IPS-18a (cell line): ENCODE measurements at regions not wholly inside any gene's neighbourhood (a gene's known extent, or its start where the extent isn't known, plus 50 kb on each side); places are given as distances from the start of the nearest gene placed in this dataset.

Experiments
- H3K27ac ChIP-seq: one replicate; pipeline ENCODE4 v1.5.1; 2013; ENCODE audit warnings: low read length
- H3K27me3 ChIP-seq: one replicate; pipeline ENCODE4 v1.6.1; 2013; ENCODE audit warnings: mild to moderate bottlenecking, low read length; ENCODE audit not compliant: control insufficient read depth, insufficient read depth
- H3K36me3 ChIP-seq: one replicate; pipeline ENCODE4 v1.6.1; 2013; ENCODE audit warnings: low read depth, low read length; ENCODE audit not compliant: control insufficient read depth
- H3K4me1 ChIP-seq: one replicate; pipeline ENCODE4 v1.6.1; 2013; ENCODE audit warnings: low read depth, low read length; ENCODE audit not compliant: control insufficient read depth
- H3K4me3 ChIP-seq: one replicate; pipeline ENCODE4 v1.5.1; 2013; ENCODE audit warnings: low read length
- H3K9ac ChIP-seq: one replicate; pipeline ENCODE4 v1.6.1; 2013; ENCODE audit warnings: mild to moderate bottlenecking, low read length, moderate library complexity
- H3K9me3 ChIP-seq: one replicate; pipeline ENCODE4 v1.6.1; 2013; ENCODE audit warnings: low read depth, low read length; ENCODE audit not compliant: control insufficient read depth

DNA sequence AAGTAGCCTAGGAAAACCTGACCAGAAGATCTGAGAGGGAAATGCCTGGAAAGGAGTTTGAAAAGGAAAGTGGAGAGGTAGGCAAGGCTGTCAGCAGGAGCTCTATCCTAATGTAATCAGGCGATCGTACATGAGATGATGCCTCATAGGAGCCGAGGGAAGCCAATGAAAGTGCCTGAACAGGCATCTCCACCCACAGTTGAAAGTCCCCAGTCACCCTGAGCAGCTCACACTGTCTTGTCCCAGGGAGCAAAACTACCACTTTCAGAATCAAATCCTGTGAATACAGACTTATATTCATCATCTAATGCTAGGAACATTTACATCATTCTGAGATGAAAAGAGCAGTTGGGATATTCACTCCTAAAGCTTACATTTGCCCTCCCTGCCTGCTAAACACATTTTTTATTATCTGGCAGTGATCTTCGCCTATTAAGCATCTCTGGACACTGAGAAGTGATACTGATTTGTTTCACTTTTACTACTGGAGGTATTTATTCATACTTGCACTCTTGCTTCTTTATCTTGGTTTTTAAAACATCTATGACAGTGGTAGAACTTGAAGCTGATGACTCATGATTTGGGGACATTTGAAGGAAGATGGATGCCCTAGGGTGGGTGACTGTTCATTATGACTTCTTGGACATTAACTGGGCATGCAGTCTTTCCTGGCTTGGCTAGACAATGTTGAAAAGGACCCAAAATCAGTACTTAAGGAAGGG, 221.6 kb downstream of the SEC16B start:
- H3K36me3 ChIP-seq = no peaks in the 10 kb centered on the region
- no peak overlapping the region for H3K4me3 ChIP-seq
- H3K9ac ChIP-seq = no peak overlapping the region
- no peak overlapping the region for H3K27ac ChIP-seq
- H3K4me1 ChIP-seq = no peaks in the 10 kb centered on the region
- H3K9me3 ChIP-seq = no peaks in the 10 kb centered on the region
- H3K27me3 ChIP-seq = no peaks in the 10 kb centered on the region

DNA sequence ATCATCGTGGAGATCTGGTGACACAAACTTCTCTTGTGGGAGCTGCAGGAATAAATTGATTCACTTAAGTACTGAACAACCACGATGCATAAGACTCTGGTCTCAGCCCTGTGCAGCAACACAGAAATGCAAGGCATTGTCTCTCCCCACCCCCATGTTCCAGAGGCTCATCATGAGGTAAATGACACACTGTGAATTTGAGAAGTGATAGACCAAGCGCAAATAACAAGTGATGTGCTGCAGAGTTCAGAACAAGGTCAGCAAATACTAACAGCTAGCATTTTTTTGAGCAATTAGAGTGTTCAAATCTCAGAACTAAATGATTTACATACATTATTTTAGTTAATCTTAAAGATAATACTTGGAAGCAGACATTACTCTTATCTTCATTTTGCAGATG, 223.7 kb downstream of the SEC16B start:
- no peak overlapping the region for H3K27ac ChIP-seq
- no peaks in the 10 kb centered on the region for H3K9me3 ChIP-seq
- no peaks in the 10 kb centered on the region for H3K4me1 ChIP-seq
- no peaks in the 10 kb centered on the region for H3K27me3 ChIP-seq
- H3K9ac ChIP-seq = no peak overlapping the region
- H3K36me3 ChIP-seq = no peaks in the 10 kb centered on the region
- no peak overlapping the region for H3K4me3 ChIP-seq

DNA sequence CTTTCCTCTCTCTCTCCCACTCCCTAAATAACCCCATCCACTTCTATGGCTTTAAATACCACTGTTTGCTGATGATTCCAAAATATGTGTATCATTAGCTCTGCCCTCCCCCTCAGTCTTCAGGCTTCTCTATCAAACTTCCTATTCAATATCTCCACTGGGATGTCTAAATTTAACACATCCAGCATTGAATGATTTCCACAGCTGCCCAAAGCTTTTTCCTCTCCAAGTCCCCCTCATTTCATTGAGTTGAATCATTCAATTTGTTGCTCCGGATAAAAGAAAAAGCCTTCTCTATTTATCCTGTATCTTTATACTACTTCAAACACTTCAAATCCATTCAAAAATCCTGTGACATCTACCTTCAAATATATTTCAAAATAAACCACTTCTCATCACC, 225.0 kb downstream of the SEC16B start:
- no peaks in the 10 kb centered on the region for H3K9me3 ChIP-seq
- no peak overlapping the region for H3K27ac ChIP-seq
- H3K36me3 ChIP-seq = no peaks in the 10 kb centered on the region
- no peaks in the 10 kb centered on the region for H3K27me3 ChIP-seq
- H3K4me1 ChIP-seq = no peaks in the 10 kb centered on the region
- no peak overlapping the region for H3K9ac ChIP-seq
- no peak overlapping the region for H3K4me3 ChIP-seq

DNA sequence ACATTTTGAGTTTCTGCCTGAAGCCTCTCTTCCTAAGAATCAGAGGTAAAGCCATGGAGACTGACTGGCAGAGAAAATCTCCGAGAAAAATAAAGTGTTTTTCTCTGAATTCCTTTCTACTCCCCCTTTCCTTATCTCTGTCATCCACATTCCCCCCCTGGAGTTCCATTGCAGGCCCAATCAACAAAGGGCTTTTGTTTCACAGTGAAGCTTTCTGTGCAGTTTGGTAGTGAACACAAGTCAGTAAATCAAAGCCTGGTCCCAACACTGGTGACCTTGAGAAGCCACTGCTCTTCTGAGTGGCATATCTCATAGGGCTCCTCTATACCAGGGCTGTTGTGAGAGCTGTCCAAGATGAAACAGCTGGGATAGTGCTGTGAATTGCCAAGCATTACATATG, 228.4 kb downstream of the SEC16B start:
- Histone ChIP-seq H3K9ac (no peak overlapping the region), H3K4me1 (no peaks in the 10 kb centered on the region), H3K27me3 (no peaks in the 10 kb centered on the region), H3K4me3 (no peak overlapping the region), H3K27ac (no peak overlapping the region), H3K9me3 (no peaks in the 10 kb centered on the region), H3K36me3 (no peaks in the 10 kb centered on the region)

DNA sequence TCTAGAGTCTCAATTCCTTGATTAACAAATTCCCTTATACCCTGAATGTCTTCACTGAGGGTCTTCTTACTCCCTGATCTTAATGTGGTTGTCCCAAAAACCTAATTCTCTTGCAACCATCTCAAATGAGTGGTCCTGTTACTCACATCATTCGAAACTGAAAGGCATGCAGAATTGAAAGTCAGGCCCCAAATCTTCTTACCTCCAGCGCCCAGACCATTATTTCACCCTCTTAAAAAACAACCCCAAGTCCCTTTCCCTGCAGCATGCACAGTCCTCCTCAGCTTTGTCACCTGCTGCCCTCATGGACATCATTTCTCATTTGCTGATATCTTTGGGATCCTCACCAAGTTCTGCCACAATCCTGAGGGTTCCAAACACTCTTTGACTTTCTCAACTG, 230.1 kb downstream of the SEC16B start:
- Histone ChIP-seq H3K36me3 (no peaks in the 10 kb centered on the region), H3K4me1 (no peaks in the 10 kb centered on the region), H3K9me3 (no peaks in the 10 kb centered on the region), H3K4me3 (no peak overlapping the region), H3K27me3 (no peaks in the 10 kb centered on the region), H3K9ac (no peak overlapping the region), H3K27ac (no peak overlapping the region)

DNA sequence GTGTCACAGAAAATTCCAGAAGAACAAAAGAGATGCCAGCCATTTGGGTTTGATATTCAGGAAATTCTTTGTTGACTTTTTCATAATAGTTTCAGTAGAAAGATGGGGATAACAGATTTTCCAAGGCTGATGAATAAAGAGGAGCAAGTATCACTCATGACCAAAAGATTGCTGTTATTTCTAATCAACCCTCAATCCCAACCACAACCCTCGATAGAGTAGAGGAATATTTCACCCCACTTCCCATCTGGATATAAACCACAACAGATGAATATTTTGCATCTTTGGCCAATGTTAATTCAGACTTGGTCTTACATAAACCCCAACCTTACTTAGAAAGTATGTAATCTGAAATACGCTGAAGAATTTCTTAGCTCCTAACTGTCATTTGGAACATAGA, 232.4 kb downstream of the SEC16B start:
- Histone ChIP-seq H3K27ac (no peak overlapping the region), H3K36me3 (no peaks in the 10 kb centered on the region), H3K4me1 (no peaks in the 10 kb centered on the region), H3K9ac (no peak overlapping the region), H3K27me3 (no peaks in the 10 kb centered on the region), H3K9me3 (no peaks in the 10 kb centered on the region), H3K4me3 (no peak overlapping the region)

DNA sequence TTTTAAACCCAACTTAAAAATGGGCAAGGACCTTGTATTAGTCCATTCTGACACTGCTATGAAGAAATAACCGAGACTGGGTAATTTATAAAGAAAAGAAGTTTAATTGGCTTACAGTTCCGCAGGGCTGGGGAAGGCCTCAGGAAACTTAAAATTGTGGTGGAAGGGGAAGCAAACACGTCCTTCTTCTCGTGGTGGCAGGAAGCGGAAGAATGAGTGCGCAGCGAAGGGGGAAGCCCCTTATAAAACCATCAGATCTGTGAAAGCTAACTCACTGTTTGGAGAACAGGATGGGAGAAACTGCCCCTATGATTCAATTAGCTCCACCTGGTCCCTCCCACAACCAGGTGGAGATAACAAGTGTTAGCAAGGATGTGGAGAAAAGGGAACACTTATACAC, 237.7 kb downstream of the SEC16B start:
- Histone ChIP-seq H3K9me3 (no peaks in the 10 kb centered on the region), H3K36me3 (no peaks in the 10 kb centered on the region), H3K27ac (no peak overlapping the region), H3K27me3 (no peaks in the 10 kb centered on the region), H3K9ac (no peak overlapping the region), H3K4me3 (no peak overlapping the region), H3K4me1 (no peaks in the 10 kb centered on the region)

DNA sequence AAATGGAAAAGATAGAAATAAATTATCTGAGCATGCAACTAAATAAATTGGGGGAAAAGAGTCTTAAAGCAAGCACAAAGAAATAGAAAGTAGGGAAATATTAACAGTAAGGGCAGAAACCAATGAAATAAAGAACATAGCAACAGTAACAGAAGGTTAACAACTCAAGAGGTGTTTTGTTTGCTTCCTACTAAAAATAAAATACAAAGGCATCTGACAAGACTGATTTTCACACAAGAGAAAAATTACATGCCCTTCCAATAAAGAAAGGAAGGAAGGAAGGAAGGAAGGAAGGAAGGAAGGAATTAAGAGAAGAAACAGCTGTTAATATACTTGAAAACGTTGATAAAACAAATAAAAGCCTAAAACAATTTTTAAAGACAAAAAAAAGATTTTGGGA, 240.2 kb downstream of the SEC16B start:
- Histone ChIP-seq H3K9ac (no peak overlapping the region), H3K27ac (no peak overlapping the region), H3K27me3 (no peaks in the 10 kb centered on the region), H3K4me3 (no peak overlapping the region), H3K36me3 (no peaks in the 10 kb centered on the region), H3K9me3 (no peaks in the 10 kb centered on the region), H3K4me1 (no peaks in the 10 kb centered on the region)

DNA sequence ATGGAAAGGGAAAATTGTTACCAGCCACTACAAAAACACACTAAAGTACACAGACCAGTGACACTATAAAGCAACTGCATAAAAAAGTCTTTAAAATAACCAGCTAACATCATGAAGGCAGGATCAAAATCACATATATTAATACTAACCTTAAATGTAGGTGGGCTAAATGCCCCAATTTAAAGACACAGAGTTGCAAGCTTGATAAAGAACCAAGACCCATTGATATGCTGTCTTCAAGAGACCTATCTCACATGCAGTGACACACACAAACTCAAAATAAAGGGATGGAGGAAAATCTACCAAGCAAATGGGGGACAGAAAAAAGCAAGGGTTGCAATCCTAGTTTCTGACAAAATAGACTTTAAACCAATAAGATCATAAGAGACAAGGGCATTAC, 246.3 kb downstream of the SEC16B start:
- no peaks in the 10 kb centered on the region for H3K36me3 ChIP-seq
- H3K27me3 ChIP-seq = no peaks in the 10 kb centered on the region
- no peak overlapping the region for H3K9ac ChIP-seq
- H3K9me3 ChIP-seq = no peaks in the 10 kb centered on the region
- no peak overlapping the region for H3K27ac ChIP-seq
- no peak overlapping the region for H3K4me3 ChIP-seq
- no peaks in the 10 kb centered on the region for H3K4me1 ChIP-seq

DNA sequence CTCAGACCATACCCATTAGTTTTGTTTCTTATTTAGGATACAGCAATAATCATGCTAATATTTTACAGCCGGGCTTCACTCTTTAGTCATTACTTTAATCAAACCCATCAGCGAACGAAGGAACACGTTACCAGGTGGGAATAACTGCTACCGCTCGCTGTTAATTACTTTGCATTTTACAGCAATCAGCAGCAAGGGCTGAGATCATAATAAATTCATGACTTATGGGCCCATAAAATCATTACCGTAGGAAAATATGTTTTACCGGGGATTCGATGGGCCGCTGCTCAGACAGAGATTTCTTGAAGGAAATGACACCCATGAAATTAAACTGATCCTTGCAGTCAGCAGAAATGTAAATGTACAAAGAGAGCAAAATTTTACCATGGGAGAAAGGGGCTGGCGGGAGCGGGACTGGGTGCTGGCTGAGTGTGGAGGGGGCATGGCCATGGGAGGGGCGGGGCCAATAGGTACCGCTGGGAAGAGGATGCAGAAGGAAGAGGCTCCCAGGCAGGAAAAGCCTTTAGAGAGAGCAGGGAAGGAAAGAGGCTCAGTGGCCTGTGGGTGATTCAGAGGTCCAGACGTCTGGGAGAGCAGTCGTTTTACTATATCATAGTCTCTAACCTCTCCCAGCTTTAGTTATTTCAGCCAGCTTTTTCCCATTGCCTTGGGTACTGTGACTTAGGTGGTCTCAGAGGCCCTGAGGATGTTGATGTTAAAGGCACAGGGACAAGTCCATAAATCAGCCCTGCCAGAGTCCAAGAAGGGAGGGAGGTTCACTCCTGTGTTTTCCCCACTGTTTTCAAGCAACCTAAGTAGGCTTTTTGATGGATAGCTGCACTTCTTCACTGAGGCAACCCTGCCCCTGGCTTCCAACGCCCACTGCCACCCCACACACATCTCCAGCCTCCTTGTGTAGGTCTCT, 258.9 kb downstream of the SEC16B start:
- H3K27ac ChIP-seq = no peak overlapping the region
- H3K36me3 ChIP-seq = no peaks in the 10 kb centered on the region
- H3K4me3 ChIP-seq = no peak overlapping the region
- H3K27me3 ChIP-seq = no peaks in the 10 kb centered on the region
- H3K4me1 ChIP-seq = peaks cover 5% of the 10 kb centered on the region
- no peaks in the 10 kb centered on the region for H3K9me3 ChIP-seq
- H3K9ac ChIP-seq = no peak overlapping the region

DNA sequence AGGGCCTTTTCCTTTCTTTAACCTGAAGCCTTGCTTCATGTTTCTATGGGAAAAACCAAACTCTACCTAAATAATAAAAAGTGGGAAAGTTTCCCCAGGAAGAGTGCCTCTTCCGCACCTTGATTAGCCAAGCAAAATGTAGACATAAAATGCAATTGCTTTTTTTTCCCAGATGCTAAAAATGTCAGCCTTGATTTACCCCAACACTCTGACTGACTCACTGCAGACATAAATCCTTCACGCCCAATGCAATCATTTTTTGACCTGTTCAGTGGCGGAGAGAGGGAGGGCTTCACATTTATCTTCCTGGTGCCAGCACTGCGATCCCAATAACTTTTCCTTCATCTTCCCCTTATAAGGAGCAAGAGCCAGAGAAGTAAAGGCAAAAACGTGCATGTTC, 261.5 kb downstream of the SEC16B start:
- Histone ChIP-seq H3K27ac (no peak overlapping the region), H3K4me3 (no peak overlapping the region), H3K4me1 (peaks cover 12% of the 10 kb centered on the region), H3K9me3 (no peaks in the 10 kb centered on the region), H3K9ac (no peak overlapping the region), H3K27me3 (no peaks in the 10 kb centered on the region), H3K36me3 (no peaks in the 10 kb centered on the region)

DNA sequence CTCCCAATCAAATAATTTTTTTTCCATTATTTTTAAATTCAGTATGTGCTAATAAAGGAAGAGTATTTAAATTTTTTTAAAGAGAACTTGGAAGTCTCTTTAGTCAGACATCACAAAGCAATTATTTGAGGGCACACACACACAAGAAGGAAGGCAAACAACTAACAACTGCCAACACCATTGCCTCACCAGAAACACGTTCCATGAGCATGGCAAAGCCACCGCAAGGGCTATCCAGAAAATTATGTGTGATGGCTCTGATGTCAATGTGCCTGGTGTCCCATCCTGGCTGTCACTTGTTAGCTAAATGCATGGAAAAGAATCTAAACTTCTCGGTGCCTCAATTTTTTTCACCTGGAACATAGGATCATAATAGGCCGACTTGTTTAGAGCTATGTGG, 262.9 kb downstream of the SEC16B start:
- Histone ChIP-seq H3K9ac (no peak overlapping the region), H3K27ac (no peak overlapping the region), H3K9me3 (no peaks in the 10 kb centered on the region), H3K27me3 (no peaks in the 10 kb centered on the region), H3K4me3 (no peak overlapping the region), H3K4me1 (peaks cover 12% of the 10 kb centered on the region), H3K36me3 (no peaks in the 10 kb centered on the region)
